Jurkat, Clone E6-1 (cell line): ENCODE measurements at regions not wholly inside any gene's neighbourhood (a gene's known extent, or its start where the extent isn't known, plus 50 kb on each side); places are given as distances from the start of the nearest gene placed in this dataset.
"Not testable (repeated sequence)": the region's sequence is repeated elsewhere in the genome, so short reads cannot be mapped to it uniquely, and the experiment has no call there.

ENCODE experiments used
- DNase-seq: peaks from one replicate; pipeline ENCODE4 v3.0.0-alpha.2; 2011; ENCODE audit warnings: low read depth, low spot score
- H3K4me3 ChIP-seq: 2 replicates; pipeline ENCODE4 v1.5.1; 2011; ENCODE audit warnings: mild to moderate bottlenecking, low read length, control low read depth, moderate library complexity

DNA sequence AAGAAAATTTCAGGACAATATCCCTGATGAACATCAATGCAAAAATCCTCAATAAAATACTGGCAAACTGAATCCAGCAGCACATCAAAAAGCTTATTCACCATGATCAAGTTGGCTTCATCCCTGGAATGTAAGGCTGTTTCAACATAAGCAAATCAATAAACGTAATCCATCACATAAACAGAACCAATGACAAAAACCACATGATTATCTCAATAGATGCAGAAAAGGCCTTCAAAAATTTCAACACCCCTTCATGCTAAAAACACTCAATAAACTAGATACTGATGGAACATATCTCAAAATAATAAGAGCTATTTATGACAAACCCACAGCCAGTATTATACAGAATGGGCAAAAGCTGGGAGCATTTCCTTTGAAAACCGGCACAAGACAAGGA lies 177.7 kb downstream of the PCDH18 start:
- not testable (repeated sequence) for DNase-seq

DNA sequence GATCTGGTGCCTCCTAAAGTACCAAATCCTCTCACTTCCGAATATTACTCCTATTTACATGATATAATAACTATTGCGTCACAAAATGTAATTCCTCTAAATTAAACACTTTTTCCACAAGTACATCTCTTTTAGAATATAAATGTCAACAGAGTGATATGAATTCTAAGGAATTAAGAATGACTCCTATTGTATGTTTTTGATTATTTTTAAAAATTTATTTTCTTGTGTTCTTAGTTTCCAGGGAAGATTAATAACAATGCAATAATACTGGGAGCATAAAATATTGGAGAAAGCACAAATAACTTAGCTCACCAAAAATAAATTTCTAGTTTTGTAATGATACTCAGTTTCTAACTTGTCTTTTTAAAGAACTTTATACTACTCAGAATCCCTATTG lies 184.9 kb downstream of the PCDH18 start:
- DNase-seq: no peak
- no peak overlapping the region for H3K4me3 ChIP-seq

More for the DNA sequence above, 177.7 kb downstream of the PCDH18 start:
- H3K4me3 ChIP-seq: not testable (repeated sequence)

DNA sequence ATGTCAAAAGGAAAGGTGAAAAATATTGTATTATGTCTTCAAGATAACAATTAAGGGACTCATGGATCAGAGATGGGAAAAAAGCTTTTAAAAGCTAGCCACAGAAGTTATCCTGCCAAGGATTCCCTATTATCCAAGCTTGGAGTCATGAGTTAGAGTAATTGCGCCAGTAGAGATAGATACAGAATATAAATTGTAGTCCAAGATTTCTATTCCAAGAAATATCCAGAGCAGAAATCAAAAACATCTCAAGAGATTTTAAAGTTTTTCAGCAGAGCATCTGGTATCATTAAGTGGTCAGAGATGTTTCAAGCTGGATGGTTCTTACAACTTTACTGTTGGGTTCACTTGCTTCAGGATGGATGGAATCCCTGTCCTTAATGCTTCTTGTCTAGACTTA lies 186.7 kb downstream of the PCDH18 start:
- DNase-seq: no peak

DNA sequence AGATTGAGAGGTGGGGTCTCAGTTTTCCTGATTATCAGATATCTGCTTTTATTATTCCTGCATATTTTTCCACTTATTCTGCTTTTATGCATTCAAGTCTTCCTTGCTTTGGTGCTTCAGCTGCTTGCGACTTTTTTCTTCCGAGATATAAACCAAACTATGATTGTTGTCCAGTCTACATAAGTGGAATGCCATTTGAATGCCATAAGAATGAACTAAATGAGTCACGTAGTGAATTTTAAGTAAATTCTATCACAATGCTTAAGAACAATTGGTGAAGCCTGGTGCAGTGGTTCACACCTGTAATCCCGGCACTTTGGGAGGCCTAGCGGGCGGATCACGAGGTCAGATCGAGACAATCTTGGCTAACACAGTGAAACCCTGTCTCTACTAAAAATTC lies 189.1 kb downstream of the PCDH18 start:
- no peak for DNase-seq
- no peak overlapping the region for H3K4me3 ChIP-seq

More for the DNA sequence above, 186.7 kb downstream of the PCDH18 start:
- H3K4me3 ChIP-seq: no peak overlapping the region

DNA sequence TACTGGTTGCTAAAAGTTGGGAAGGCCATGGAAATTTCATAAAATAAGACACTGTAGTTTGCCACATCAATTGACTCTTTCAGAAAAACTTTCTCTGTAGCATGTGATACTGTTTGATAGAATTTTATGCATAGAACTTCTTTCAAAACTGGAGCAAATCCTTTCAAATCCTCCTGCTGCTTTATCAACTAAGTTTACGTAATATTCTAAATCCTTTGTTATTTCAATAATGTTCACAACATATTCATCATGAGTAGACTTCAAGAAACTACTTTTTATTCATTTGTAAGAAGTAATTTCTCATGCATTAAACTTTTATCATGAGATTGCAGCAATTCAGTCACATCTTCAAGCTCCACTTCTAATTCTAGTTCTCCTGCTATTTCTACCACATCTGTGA lies 199.3 kb downstream of the PCDH18 start:
- no peak overlapping the region for H3K4me3 ChIP-seq
- no peak for DNase-seq

DNA sequence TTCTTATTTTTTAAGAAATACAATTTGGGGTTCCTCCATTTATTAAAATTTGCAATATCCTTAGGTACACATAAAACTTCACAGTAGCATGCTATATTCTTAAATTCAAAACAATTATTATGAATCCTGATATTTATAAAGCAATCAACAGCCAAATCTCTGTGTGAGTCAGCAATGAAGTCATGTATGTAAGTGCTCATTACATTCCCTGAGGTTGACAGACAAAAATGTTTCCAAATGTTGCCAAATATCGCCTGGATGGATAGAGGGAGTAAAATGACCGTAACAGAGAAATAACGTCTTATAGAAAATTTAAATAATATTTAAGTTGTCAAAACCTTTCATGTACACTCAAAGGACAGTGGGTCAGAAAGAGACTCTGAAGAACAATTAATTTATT lies 220.0 kb downstream of the PCDH18 start:
- H3K4me3 ChIP-seq: no peak overlapping the region
- DNase-seq: no peak

DNA sequence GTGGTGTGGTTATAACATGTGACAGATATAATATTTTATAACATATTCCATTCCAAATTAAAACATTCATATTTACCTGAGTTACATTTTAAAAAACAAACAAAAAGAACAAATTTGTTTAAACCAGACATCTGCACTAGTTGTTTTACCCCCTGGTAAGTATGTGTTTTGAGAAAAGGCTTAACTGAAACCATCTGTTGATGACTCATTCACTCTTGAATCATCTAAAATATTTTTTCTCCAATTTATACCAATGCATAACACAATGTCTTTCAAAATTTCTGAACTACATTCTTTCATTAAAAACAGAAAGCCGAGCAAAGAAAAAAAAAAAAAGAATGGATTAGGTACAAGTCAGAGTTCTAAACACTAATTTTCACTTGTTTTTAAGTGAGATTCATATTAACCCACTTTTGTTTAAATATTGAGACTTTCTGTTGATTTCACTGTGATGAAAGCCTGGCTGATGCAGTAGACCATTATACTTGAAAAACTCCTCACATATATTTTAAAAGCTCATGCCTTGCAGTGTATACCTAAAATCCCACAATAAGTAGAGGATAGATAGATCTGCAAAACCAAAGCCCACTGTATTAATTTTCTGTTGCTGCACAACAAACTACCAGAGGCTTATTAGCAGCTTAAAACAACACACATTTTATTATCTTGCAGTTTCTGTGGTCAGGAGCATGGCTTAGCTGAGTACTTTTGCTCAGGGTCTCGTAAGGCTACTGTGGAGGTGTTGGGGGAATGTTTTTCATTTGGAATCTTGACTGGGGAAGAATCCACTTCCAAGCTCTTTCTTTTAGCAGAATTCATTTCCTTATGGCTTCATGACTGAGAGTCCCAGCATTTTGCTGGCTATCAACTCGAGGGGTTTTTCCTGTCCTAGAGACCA lies 221.5 kb downstream of the PCDH18 start:
- no peak overlapping the region for H3K4me3 ChIP-seq
- no peak for DNase-seq

DNA sequence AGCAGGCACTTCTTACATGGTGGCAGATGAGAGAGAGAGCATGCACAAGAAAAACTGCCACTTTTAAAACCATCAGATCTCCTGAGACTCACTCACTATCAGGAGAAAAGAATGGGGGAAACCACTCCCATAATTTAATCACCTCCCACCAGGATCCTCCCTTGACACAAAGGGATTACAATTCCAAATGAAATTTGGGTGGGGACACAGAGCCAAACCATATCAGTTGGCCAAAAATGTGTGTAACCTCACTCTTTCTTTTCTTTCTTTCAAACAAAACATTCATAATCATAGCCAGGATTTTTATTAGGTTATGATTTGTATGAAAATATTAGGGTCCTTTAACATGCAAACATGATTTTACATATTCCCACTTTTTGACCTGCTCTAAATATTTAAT lies 222.1 kb downstream of the PCDH18 start:
- no peak for DNase-seq
- no peak overlapping the region for H3K4me3 ChIP-seq

DNA sequence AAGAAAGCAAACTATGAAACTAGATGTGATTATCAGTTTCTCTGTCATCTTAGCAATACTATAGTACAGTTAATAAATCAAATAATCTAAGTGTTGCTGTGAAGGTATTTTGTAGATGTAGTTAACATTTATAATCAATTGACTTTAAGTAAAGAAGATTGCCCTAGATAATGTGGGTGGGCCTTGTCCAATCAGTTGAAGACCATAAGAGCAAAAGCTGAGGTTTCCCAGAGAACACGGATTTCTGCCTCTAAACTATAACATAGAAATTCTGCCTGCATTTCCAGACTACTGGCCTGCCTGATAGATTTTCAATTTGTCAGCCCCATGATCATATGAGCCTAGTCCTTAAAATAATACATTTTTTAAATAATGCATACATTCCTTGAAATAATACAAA lies 222.9 kb downstream of the PCDH18 start:
- no peak for DNase-seq

DNA sequence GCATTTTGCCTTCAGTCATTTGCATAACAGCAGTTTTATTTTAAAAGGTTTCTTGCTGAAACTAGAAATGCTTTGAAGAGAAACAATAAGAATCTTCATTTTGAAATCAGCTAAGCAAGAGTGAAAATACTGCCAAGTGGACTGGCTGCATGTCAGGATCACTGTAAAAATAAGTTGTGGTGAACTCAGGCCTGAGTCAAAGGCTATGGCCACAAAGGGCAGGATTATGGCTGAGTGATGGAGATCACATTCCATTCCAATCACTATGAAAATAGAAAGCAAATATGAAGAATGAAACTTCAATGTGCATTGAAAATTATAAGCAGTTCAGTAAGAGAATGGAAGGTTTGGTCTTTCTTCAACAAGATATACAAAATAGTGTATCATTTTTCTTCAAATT lies 224.5 kb downstream of the PCDH18 start:
- no peak for DNase-seq
- no peak overlapping the region for H3K4me3 ChIP-seq

More for the DNA sequence above, 222.9 kb downstream of the PCDH18 start:
- no peak overlapping the region for H3K4me3 ChIP-seq

DNA sequence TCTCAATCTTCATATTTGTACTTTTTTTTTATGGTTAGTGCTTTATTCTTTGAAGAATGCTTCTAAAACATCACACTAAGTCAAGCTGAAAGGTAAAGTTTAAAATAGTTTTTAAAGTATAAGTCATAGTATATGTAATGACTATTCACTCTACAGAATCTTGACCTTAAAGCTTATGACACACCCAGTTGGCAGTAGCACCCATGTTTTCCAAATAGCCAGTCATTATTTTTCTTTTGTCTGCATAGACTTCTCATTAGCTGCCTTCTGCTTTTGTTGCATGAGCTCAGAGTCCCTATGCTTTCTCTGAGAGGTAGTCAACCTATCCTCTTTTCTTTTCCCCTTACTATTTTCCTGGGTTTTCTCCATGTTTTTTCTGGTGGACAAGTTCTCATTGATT lies 231.5 kb downstream of the PCDH18 start:
- DNase-seq: no peak
- H3K4me3 ChIP-seq: no peak overlapping the region

DNA sequence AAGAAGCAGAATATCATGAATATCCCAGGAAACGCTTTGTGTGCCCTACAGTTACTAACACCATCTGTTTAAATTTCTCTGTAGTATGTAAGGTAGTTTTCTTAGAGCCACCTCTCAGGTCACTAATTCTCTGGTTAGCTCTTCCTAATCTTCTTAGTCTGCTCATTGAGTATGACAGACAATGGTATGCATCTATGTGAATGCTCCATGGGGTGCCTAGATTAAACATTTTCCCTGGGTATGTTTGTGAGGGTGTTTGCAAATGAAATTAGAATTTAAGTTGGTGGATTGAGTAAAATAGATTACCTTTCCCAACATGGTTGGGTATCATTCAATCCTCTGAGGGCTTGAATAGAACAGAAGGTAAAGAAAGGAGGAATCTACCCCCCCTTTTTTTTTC lies 233.0 kb downstream of the PCDH18 start:
- H3K4me3 ChIP-seq: no peak overlapping the region
- no peak for DNase-seq

DNA sequence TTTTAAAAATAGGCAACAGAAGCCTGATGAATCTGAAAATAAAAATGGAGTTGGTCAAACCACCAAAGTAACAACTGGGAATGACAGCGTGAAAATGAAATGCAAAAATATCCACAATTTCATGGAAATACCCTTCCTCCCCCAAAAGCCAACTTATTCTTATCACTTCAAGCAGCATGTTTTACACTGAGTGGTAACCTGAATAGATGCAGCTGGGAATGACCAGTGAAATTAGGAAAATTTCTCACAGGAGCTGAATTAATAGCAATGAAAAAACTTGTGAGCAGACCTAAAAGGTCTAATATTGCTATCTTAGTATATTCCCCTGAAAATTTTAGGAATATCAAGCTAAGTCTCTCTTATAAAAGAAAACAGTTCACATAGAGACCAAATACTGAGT lies 239.0 kb downstream of the PCDH18 start:
- no peak for DNase-seq
- no peak overlapping the region for H3K4me3 ChIP-seq

DNA sequence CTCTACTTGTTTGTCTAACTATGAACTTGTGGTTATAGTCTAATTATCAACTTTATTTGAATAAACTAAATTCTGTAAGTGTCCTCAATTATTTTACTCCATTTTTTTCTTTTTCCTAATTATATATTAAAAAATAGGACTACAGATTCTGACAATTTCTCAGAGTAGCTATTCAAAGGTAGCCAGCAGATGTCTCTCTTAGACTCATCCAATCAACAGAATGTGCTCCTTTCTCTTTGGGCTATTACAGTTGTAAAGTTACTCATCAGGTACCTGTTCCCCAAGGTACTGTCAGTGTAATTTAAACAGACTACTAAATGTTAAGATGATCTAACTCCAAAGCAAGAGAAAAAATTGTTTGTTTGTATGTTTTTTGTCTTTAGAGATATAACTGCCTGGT lies 248.6 kb downstream of the PCDH18 start:
- no peak for DNase-seq
- no peak overlapping the region for H3K4me3 ChIP-seq

DNA sequence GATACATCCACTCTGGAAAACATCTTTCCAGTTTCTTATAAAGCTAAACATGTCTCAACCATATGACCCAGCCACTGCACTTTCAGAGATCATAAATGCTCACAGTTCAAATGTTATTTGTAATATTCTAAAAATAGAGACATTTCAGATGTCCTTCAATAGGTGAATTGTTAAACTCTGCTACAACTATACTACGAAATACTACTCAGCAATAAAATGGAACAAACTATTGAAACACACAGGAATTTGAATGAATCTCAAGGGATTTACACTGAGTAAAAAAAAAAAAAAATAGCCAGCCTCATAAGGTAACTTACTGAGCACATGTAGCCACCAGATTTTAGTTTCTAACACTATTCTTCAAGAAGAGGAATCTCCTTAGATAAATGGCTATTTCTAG lies 253.9 kb downstream of the PCDH18 start:
- H3K4me3 ChIP-seq: no peak overlapping the region
- no peak for DNase-seq

DNA sequence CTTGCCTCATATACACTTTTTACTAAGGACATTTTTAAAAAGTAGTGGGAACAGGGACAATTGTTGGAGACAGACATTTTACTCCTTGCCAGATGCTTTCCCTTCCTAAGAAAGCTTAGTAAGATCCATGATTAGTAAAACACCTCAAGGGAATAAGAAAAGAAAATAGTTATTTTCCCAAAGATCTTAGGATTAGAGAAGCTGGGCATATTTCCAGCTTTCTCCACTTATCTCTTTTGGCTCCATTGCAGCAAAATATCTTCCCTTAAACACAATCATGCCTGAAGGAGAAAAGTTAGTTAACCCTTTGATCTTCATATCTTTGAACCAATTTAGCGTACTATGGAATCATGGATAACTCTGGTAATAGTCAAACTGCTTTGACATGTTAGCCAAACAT lies 257.9 kb downstream of the PCDH18 start:
- no peak overlapping the region for H3K4me3 ChIP-seq
- no peak for DNase-seq

DNA sequence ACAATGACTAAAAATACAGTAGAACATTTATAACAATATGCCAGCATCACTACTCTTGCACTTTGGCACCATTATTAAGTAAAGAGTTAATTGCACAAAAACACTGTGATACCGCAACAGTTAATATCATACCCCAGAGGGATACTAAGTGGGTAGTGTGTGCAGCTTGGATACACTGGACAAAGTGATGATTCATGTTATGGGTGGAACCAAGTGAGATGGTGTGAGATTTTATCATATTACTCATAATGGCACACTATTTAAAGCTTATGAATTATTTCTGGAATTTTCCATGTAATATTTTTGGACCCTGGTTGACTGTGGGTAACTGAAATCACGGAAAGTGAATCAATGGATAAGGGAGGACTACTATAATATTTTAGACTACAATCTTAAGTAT lies 265.3 kb downstream of the PCDH18 start:
- H3K4me3 ChIP-seq: no peak overlapping the region
- no peak for DNase-seq

DNA sequence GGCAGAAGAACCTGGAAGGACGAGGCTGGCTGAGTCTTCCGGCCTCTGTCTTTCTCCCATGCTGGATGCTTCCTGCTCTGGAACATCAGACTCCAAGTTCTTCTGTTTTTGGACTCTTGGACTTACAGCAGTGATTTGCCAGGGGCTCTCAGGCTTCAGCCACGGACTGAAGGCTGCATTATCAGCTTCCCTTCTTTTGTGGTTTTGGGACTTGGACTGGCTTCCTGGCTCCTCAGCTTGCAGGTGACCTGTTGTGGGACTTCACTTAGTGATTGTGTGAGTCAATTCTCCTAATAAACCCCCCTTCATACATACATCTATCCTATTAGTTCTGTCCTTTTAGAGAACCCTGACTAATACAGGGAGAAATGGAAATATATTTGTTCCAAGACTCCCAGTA lies 265.8 kb downstream of the PCDH18 start:
- no peak for DNase-seq
- H3K4me3 ChIP-seq: no peak overlapping the region

DNA sequence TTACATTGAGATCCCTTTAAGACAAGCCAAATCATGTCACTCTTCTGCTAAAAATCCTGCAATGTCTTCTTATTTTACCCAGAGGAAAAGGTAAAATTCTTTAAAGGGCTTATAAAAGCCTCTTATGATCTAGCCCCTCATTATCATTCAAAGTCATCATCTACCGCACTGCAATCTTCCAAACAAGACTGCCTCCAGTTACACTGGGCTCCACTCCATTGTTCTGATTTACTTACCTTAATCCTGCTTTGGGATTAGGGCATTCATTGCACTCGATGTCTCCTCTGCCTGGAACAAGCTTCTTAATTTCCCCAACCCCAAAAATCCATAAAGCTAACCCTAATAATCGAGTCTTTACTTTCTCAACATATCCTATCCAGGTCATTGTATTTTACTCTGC lies 269.1 kb downstream of the PCDH18 start:
- H3K4me3 ChIP-seq: no peak overlapping the region
- DNase-seq: no peak

DNA sequence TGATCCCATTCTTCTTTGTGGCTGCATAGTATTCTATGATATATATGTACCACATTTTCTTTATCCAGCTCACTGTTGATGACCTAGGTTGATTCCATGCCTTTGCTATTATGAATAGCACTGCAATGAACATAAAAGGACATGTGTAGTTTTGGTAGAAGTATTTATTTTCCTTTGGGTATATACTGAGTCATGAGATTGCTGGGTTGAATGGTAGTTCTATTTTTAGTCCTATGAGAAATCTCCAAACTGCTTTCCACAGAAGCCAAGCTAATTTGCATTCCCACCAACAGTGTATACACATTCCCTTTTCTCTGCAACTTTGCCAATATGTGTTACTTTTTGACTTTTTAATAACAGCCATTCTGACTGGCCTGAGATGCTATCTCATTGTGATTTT lies 278.3 kb downstream of the PCDH18 start:
- DNase-seq: no peak
- no peak overlapping the region for H3K4me3 ChIP-seq

DNA sequence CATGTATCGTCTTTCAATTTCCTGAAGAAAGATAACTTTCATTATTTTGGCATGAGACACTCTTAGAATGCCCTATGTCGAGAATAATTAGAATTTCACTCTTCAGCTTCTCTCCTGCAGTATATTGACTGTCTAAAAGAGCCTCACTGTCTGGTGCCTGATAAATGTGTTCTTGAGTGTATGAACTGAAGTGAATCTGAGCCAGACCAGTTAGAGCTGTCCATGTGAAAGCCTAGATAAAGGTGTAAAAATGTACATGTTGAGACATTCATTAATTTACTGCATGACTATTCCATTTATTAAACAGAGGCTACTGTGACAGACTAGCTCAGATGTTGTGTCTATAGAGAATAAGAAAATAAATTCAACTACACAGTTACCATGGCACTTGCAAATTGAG lies 283.2 kb downstream of the PCDH18 start:
- no peak for DNase-seq
- H3K4me3 ChIP-seq: no peak overlapping the region
